ENCODE measurements at regions not wholly inside any gene's neighbourhood (a gene's known extent, or its start where the extent isn't known, plus 50 kb on each side); places are given as distances from the start of the nearest gene placed in this dataset.

DNA sequence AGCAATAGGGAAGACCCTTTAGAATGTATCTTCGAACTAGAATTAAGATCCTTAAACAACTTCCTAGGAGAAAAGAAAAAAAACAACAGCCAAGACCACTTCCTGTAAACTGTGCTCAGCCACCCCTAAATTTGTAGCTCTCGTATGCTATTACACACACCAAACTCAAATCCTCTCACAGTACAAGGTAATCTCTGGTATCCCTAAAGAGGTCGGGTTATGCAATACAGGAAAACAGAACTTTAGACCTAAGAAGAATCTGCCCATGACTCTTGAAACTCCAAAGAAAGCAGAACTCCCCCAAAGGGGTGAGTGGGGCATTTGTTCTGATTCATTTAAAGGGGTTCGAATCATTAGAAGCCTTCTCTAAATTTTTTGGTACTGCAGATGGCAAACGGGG is 170.9 kb upstream of the CASK start:
- TF ChIP-seq, protein P1, sequence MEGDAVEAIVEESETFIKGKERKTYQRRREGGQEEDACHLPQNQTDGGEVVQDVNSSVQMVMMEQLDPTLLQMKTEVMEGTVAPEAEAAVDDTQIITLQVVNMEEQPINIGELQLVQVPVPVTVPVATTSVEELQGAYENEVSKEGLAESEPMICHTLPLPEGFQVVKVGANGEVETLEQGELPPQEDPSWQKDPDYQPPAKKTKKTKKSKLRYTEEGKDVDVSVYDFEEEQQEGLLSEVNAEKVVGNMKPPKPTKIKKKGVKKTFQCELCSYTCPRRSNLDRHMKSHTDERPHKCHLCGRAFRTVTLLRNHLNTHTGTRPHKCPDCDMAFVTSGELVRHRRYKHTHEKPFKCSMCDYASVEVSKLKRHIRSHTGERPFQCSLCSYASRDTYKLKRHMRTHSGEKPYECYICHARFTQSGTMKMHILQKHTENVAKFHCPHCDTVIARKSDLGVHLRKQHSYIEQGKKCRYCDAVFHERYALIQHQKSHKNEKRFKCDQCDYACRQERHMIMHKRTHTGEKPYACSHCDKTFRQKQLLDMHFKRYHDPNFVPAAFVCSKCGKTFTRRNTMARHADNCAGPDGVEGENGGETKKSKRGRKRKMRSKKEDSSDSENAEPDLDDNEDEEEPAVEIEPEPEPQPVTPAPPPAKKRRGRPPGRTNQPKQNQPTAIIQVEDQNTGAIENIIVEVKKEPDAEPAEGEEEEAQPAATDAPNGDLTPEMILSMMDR (conservative IDR thresholded peaks at IDR 0.05; ENCODE audit: low read depth, low read length), result no peak
- no peak for TF ChIP-seq EZH2 (IDR thresholded peaks at IDR 0.05; ENCODE audit: borderline replicate concordance, low read depth, low read length, poor library complexity, severe bottlenecking)

Data from A673 (cell line).